GM12878 (cell line): ENCODE measurements at regions not wholly inside any gene's neighbourhood (a gene's known extent, or its start where the extent isn't known, plus 50 kb on each side); places are given as distances from the start of the nearest gene placed in this dataset.

ENCODE experiments used
- CTCF ChIP-seq, 3 experiments: IDR thresholded peaks in 2 of 3; conservative IDR thresholded peaks in 1 of 3; 2 replicates each; pipeline ENCODE4 v1.5.1; 2011; ENCODE audit warnings: low read depth in 3 of 3, low read length in 3 of 3, mild to moderate bottlenecking in 3 of 3, control low read depth in 2 of 3, moderate library complexity in 2 of 3, inconsistent platforms in 1 of 3, mixed read lengths in 1 of 3; ENCODE audit not compliant: control insufficient read depth in 2 of 3, insufficient read depth in 1 of 3; ENCODE audit errors: extremely low read depth in 1 of 3
- EZH2 ChIP-seq: IDR thresholded peaks from 2 replicates; pipeline ENCODE4 v1.6.1; 2012; ENCODE audit warnings: low read depth, mild to moderate bottlenecking, control low read depth, inconsistent platforms, low read length, borderline replicate concordance; ENCODE audit not compliant: control insufficient read depth
- JUND ChIP-seq: IDR thresholded peaks from 2 replicates; pipeline ENCODE4 v1.6.1; 2012; ENCODE audit warnings: low read depth, mild to moderate bottlenecking, low read length, improper control_type of control experiment, moderate library complexity
- RAD21 ChIP-seq: IDR thresholded peaks from 2 replicates; pipeline ENCODE4 v1.6.1; 2011; ENCODE audit warnings: mild to moderate bottlenecking, low read depth, low read length, moderate library complexity; ENCODE audit not compliant: insufficient read depth
- REST ChIP-seq: IDR thresholded peaks from 2 replicates; pipeline ENCODE4 v1.6.1; 2012; ENCODE audit warnings: mild to moderate bottlenecking, low read depth, low read length
- RUNX3 ChIP-seq: IDR thresholded peaks from 2 replicates; pipeline ENCODE4 v1.6.1; 2012; ENCODE audit warnings: low read length, inconsistent platforms
- SP1 ChIP-seq: IDR thresholded peaks from one replicate; pipeline ENCODE4 v1.6.1; 2011; ENCODE audit warnings: low read depth, low read length
- STAT3 ChIP-seq: IDR thresholded peaks from 2 replicates; pipeline ENCODE4 v1.6.1; 2011; ENCODE audit warnings: low read depth, low read length, improper control_type of control experiment

GRCh38 chr1:228997721-228998144 lies 262.5 kb downstream of the RHOU start:
- TF ChIP-seq EZH2 (no peak), RUNX3 (no peak), REST (no peak), JUND (no peak), RAD21 (no peak), CTCF (IDR thresholded peaks at IDR 0.05 in 2 of 3, conservative IDR thresholded peaks at IDR 0.05 in 1 of 3; ENCODE audit: control insufficient read depth in 2 of 3, extremely low read depth in 1 of 3, insufficient read depth in 1 of 3, low read depth in 3 of 3, low read length in 3 of 3) (no peak), SP1 (no peak), STAT3 (no peak)
